ENCODE measurements at regions not wholly inside any gene's neighbourhood (a gene's known extent, or its start where the extent isn't known, plus 50 kb on each side); places are given as distances from the start of the nearest gene placed in this dataset.
"Not testable (repeated sequence)": the region's sequence is repeated elsewhere in the genome, so short reads cannot be mapped to it uniquely, and the experiment has no call there.

DNA sequence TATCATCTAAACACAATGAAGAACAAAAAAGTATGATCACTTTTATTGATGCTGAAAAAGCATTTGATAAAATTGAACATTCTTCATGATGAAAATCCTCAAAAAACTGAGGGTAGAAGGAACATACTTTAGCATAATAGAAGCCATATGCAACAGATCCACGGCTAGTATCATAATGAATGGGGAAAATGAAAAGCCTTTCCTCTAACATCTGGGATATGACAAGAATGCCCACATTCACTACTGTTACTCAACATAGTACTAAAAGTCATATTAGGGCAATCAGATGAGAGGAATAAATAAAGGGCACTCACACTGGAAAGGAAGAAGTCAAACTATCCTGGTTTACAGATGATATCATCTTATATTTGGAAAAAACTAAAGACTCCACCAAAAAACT lies 256.6 kb downstream of the RFPL4B start:
- no peak overlapping the region for H3K4me3 ChIP-seq (ENCODE audit: low read length)
- no peaks in the 10 kb centered on the region for H3K4me1 ChIP-seq (ENCODE audit: insufficient read depth, low read length)
- no peaks in the 10 kb centered on the region for H3K27me3 ChIP-seq (ENCODE audit: insufficient read depth, low read length)
- no peaks in the 10 kb centered on the region for H3K9me3 ChIP-seq (ENCODE audit: low read depth, low read length)

DNA sequence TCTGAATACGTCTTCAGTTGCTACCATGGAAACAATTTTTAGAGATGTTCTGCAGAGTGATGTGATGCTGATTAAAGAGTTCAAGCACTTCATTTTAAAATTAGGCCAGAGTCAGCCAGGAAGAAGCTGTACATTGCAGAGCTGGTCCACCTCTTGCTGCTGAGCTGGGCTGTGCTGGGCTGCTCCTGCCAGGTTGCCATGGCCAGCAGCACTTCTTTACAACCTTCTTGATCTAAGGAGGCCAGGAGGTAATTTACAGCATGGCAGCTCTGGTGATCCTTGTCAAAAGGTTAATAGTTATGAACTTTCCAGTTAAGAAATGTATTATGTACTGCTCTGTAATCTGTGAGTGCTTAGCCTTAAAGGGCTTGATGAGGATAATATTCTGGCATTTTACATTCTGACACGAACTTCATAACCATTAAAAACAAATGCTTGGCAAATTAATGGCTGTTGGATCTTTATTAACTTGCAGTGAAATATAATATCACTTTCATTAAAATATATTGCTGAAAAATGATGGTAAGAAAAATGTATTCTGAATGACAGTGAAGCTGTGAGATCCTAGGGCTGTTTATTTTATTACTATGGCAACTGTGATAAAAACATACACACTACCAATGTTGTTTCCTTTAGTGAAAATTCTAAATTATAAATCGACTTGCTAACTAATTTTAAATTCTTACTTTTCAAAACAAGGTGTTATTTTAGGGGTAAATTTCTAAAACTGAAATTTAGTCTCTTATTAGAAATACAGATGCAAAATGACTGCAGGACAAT lies 259.7 kb downstream of the RFPL4B start:
- Histone ChIP-seq H3K9me3 (ENCODE audit: low read depth, low read length) (no peaks in the 10 kb centered on the region), H3K4me1 (ENCODE audit: insufficient read depth, low read length) (no peaks in the 10 kb centered on the region), H3K27me3 (ENCODE audit: insufficient read depth, low read length) (no peaks in the 10 kb centered on the region), H3K4me3 (ENCODE audit: low read length) (no peak overlapping the region)

DNA sequence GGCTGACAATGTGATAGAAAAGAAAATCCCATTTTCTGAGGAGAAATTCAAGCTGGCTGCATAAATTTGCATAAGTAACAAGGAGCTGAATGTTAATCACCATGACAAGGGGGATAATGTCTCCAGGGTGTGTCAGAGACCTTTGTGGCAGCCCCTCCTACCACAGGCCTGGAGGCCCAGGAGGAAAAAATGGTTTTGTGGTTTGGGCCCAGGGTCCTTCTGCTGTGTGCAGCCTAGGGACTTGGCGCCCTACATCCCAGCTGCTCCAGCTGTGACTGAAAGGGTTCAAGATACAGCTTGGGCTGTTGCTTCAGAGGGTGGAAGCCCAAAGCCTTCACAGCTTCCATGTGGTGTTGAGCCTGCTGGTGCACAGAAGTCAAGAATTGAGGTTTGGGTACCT lies 261.8 kb downstream of the RFPL4B start:
- H3K27me3 ChIP-seq (ENCODE audit: insufficient read depth, low read length); H3K4me1 ChIP-seq (ENCODE audit: insufficient read depth, low read length); H3K4me3 ChIP-seq (ENCODE audit: low read length); H3K9me3 ChIP-seq (ENCODE audit: low read depth, low read length): not testable (repeated sequence)

DNA sequence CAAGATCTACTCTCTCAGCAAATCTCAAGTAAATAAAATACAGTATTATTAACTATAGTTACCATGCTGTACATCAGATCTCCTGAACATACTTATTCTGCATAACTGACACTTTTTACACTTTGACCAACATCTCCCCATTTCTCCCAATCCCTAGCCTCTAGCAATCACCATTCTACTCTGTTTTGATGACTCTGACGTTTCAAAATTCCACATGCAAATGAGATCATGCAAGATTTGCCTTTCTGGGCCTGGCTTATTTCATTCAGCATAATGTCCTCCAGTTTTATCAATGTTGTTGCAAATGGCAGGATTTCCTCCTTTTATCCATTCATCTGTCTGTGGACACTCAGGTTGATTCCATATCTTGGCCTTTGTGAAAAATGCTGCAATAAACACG lies 266.3 kb downstream of the RFPL4B start:
- Histone ChIP-seq H3K4me3 (ENCODE audit: low read length) (no peak overlapping the region), H3K4me1 (ENCODE audit: insufficient read depth, low read length) (no peaks in the 10 kb centered on the region), H3K9me3 (ENCODE audit: low read depth, low read length) (no peaks in the 10 kb centered on the region), H3K27me3 (ENCODE audit: insufficient read depth, low read length) (no peaks in the 10 kb centered on the region)

DNA sequence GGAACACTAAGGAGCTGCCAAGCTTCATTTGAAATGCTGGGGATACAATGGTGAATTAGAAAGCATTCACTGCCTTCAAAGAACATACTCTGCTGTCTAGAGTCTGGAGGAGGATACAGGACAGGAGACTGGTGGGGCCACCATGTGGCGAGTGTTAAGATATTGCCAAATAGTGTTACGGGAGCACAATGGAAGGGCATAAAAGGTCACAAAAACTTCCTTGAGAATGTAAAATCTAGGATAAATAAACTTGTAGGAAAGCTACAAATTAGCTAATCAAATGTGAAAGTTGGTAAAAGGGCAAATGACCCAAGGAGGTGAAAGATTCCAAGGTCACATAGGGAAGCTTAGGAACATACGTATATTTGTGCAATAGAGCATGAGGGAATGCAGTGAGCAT lies 271.7 kb downstream of the RFPL4B start:
- Histone ChIP-seq H3K4me1 (ENCODE audit: insufficient read depth, low read length) (no peaks in the 10 kb centered on the region), H3K4me3 (ENCODE audit: low read length) (no peak overlapping the region), H3K27me3 (ENCODE audit: insufficient read depth, low read length) (no peaks in the 10 kb centered on the region), H3K9me3 (ENCODE audit: low read depth, low read length) (no peaks in the 10 kb centered on the region)

DNA sequence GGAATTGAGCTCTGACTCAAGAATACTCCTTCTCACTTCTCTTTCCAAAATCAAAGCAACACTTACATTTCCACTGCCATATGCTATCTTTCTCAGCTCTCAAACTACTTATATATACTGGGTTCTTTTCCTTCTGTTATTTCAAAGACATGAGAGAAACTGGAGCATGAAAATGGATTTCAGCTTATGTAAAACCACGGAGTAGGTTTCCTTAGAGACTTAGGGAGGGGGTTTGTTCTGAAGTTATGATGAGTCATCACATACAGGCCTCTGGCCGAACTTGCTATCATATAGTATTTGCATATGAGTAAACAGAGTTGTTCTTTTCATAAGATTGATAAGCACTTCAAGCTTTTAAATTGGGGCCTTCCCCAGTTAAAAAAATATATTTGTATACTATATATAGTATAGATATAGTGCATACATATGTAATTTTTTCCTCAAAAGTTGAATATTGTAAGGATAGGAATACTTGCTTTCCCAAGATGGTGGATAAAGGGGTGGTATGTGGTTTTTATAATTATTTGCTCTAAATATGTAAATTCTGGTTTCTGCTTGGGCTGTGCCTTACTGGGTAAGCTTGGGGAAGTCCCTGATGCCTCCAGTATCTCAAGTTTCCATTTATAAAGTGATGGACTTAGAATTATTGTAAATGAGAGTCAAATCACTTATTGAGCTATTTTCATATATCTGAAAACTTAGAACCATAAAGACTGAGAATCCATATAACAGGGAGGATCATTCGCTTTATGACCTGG lies 273.9 kb downstream of the RFPL4B start:
- H3K4me3 ChIP-seq (ENCODE audit: low read length) = no peak overlapping the region
- no peaks in the 10 kb centered on the region for H3K27me3 ChIP-seq (ENCODE audit: insufficient read depth, low read length)
- no peaks in the 10 kb centered on the region for H3K9me3 ChIP-seq (ENCODE audit: low read depth, low read length)
- no peaks in the 10 kb centered on the region for H3K4me1 ChIP-seq (ENCODE audit: insufficient read depth, low read length)

DNA sequence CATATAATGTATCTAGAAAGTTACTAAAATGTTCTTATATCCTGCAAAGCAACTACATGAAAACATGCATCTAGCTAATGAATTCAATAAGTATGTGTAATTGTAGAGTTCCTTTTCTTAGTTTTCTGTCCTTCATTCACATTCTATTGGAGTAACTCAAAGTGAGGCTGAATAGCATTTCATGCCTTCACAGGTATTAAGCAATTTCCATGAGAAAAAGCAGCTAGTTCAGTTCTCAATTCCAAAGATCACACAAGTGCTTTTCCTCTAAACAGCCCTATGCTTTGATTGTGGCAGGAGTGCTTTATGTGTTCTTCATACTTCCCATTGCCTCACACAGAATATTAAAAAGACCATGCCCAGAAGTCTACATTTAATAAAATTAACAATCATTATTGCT lies 274.9 kb downstream of the RFPL4B start:
- H3K4me1 ChIP-seq (ENCODE audit: insufficient read depth, low read length) = no peaks in the 10 kb centered on the region
- no peak overlapping the region for H3K4me3 ChIP-seq (ENCODE audit: low read length)
- H3K27me3 ChIP-seq (ENCODE audit: insufficient read depth, low read length) = no peaks in the 10 kb centered on the region

DNA sequence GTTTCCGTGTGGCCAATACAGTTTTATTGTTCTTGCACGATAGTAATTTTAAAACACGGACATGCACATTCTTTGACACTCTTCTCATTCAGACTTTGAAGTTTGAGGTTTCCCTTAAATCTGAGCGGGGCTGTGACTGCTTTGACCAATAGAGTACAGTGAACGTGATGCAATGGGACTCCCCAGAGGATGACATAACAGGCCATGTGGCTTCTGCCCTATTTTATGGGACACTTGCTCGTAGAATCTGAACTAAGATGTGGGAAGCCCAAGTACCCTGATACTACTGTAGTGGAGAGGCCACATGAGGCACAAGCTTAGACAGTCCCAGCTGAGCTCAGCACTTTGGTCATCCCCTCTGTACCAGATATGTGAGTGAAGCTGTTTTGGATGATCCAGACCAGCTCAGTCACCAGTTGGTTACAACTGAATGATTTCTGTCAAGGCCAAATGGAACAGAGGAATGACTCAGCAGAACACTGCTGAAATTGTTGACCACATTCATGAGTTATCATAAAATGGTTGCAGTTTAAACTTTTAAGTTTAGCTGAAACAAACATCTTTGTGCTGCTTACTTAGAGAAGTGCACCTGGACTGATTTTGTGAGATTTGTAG lies 279.4 kb downstream of the RFPL4B start:
- no peak overlapping the region for H3K4me3 ChIP-seq (ENCODE audit: low read length)
- no peaks in the 10 kb centered on the region for H3K4me1 ChIP-seq (ENCODE audit: insufficient read depth, low read length)
- no peaks in the 10 kb centered on the region for H3K9me3 ChIP-seq (ENCODE audit: low read depth, low read length)
- no peaks in the 10 kb centered on the region for H3K27me3 ChIP-seq (ENCODE audit: insufficient read depth, low read length)

More for the DNA sequence above, 274.9 kb downstream of the RFPL4B start:
- H3K9me3 ChIP-seq (ENCODE audit: low read depth, low read length) = no peaks in the 10 kb centered on the region

DNA sequence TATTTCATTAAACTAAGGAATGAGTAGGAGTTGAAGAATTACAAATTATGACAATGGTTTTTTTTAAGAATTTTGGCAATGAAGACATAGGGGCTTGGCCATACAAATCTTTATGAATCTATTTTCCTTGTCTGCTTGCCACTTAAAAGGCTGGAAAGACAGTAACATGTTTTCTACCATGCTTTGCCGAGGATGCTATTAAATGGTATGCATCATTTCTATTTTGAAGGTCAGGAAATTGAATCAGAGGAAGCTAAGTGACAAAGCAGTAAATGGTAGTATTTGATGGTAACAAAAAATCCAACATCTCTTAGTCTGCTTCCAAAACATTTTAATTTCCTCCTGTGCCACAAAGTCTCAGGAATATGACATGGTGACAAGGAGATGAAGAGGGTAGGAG lies 287.2 kb downstream of the RFPL4B start:
- Histone ChIP-seq H3K4me3 (ENCODE audit: low read length) (no peak overlapping the region), H3K27me3 (ENCODE audit: insufficient read depth, low read length) (no peaks in the 10 kb centered on the region), H3K4me1 (ENCODE audit: insufficient read depth, low read length) (no peaks in the 10 kb centered on the region), H3K9me3 (ENCODE audit: low read depth, low read length) (no peaks in the 10 kb centered on the region)

DNA sequence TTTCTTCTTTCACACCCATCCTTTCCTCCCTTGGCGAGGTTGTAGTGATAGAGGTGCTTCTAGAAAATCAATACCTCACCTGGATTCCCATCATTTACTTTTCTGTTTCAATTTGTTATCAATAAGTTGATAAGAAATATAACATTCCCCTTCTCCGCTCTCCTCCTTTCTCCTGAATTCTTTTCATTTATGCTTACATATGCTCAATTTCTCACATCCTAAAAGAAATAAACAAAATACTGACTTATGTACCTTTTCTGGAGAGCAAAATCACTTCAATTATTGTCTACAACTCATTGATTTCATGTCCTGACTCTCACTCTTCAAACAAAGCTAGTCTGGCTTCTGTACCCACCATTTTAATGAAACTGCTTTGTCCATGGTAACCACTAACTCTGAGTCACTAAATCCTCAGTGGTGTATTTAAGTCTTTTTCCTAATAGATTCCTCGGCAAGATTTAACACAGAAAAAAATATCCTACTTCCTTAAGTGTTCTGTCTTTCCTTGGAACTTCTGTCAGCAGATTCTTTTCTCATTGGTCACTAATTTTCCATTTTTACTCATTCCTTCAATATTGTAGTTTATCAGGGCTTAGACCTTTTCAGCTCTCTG lies 289.6 kb downstream of the RFPL4B start:
- no peaks in the 10 kb centered on the region for H3K9me3 ChIP-seq (ENCODE audit: low read depth, low read length)
- H3K4me3 ChIP-seq (ENCODE audit: low read length) = no peak overlapping the region
- no peaks in the 10 kb centered on the region for H3K27me3 ChIP-seq (ENCODE audit: insufficient read depth, low read length)
- no peaks in the 10 kb centered on the region for H3K4me1 ChIP-seq (ENCODE audit: insufficient read depth, low read length)

DNA sequence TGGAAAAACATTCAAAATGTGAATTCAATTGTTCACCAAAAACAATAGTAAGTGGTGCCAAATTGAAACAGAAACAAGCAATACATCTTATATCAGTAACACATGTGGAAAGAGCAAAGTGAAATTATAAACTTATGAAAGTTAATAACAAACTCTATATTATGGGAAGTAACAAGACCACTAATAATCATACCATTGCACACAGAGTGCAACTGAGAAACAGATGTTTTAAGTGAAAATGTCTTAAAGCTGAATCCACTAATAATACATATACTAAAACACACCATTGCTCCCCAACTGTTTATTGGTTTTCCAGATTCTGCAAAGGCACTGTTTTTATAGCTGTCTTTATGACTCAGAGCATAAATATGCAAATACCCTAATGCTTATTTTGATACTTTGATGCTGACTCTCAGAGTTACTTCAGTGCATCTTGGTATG lies 292.3 kb downstream of the RFPL4B start:
- no peaks in the 10 kb centered on the region for H3K9me3 ChIP-seq (ENCODE audit: low read depth, low read length)
- H3K4me3 ChIP-seq (ENCODE audit: low read length) = no peak overlapping the region
- H3K4me1 ChIP-seq (ENCODE audit: insufficient read depth, low read length) = no peaks in the 10 kb centered on the region
- H3K27me3 ChIP-seq (ENCODE audit: insufficient read depth, low read length) = no peaks in the 10 kb centered on the region

DNA sequence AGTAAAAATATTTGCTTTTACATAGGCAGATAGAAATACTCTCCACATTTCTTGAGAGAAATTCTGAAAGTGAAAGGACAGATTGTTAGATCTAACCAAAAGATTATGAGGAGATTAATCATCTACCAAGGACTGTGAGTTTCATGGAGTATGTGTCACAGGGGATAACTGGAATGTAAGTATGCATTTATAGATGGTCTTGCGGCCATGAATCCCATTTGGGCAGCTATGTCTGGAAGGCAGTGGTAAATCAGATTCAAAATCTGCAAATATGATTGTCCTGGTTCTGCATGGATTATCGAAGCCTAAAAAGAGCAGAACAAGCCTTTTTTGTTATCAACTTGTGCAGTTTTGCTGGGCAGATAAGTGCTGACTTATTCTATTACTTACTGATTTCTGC lies 293.8 kb downstream of the RFPL4B start:
- no peaks in the 10 kb centered on the region for H3K4me1 ChIP-seq (ENCODE audit: insufficient read depth, low read length)
- H3K4me3 ChIP-seq (ENCODE audit: low read length) = no peak overlapping the region
- no peaks in the 10 kb centered on the region for H3K9me3 ChIP-seq (ENCODE audit: low read depth, low read length)
- no peaks in the 10 kb centered on the region for H3K27me3 ChIP-seq (ENCODE audit: insufficient read depth, low read length)

DNA sequence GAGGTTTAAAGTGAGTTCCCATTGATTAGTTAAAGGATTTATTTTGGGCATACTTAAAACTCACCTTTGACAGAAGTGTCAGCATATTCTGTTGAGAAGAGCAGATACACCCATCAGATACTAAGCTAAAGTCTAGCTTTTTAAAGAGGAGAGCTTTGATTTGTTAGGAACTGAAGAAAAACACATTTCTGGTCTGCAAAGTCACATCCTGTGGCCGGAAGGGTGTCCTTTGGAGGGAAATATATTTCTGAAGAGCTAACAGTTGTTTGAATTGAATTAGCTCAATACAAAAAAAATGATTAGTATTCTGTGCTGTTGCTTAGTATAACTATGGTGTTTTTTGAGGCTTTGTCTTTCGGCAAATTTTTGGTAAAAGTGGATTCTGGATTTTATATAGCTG lies 302.7 kb downstream of the RFPL4B start:
- no peaks in the 10 kb centered on the region for H3K27me3 ChIP-seq (ENCODE audit: insufficient read depth, low read length)
- no peaks in the 10 kb centered on the region for H3K4me1 ChIP-seq (ENCODE audit: insufficient read depth, low read length)
- H3K9me3 ChIP-seq (ENCODE audit: low read depth, low read length) = no peaks in the 10 kb centered on the region
- H3K4me3 ChIP-seq (ENCODE audit: low read length) = no peak overlapping the region

DNA sequence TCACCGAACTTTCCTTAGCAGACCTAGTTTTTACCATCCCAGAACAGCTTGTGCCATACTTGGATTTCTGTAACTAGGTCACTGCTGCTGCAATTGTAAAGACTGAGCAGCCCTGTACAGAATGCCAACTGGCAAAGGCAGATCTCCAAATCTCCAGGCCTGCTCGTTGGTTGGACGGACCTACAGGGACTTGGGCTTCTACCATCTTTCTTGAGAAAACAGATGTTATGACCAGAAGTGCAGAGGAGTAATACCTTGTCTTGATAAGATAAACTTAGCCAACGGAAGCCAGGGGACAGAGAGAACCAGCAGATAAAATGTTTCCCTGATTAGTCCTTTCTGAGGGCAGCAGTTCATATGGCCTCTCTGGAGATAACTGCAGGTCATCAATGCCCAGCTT lies 304.1 kb downstream of the RFPL4B start:
- Histone ChIP-seq H3K4me1 (ENCODE audit: insufficient read depth, low read length) (no peaks in the 10 kb centered on the region), H3K4me3 (ENCODE audit: low read length) (no peak overlapping the region)

DNA sequence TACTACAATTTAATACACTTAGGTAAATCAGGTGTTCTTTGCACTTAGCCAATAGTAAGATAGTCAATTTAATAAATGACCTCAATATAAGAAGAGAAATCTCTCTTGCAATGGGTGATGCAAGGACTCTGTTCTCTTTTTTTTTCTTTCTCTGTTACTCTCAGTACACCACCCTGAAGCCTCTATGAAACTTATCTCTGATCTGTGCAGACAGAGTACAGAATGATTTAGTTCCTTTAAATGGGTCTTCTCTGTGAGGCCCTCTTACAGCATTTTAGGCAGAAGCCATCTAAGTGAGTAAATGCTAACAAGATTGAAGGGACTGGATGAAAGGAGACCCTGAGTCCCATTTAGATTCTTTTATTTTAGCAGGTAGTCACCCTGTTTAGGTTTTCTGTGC lies 312.8 kb downstream of the RFPL4B start:
- H3K9me3 ChIP-seq (ENCODE audit: low read depth, low read length) = no peaks in the 10 kb centered on the region
- no peaks in the 10 kb centered on the region for H3K4me1 ChIP-seq (ENCODE audit: insufficient read depth, low read length)
- H3K27me3 ChIP-seq (ENCODE audit: insufficient read depth, low read length) = no peaks in the 10 kb centered on the region
- H3K4me3 ChIP-seq (ENCODE audit: low read length) = no peak overlapping the region

More for the DNA sequence above, 304.1 kb downstream of the RFPL4B start:
- H3K9me3 ChIP-seq (ENCODE audit: low read depth, low read length) = no peaks in the 10 kb centered on the region
- H3K27me3 ChIP-seq (ENCODE audit: insufficient read depth, low read length) = no peaks in the 10 kb centered on the region
